ENCODE measurements at regions not wholly inside any gene's neighbourhood (a gene's known extent, or its start where the extent isn't known, plus 50 kb on each side); places are given as distances from the start of the nearest gene placed in this dataset.

DNA sequence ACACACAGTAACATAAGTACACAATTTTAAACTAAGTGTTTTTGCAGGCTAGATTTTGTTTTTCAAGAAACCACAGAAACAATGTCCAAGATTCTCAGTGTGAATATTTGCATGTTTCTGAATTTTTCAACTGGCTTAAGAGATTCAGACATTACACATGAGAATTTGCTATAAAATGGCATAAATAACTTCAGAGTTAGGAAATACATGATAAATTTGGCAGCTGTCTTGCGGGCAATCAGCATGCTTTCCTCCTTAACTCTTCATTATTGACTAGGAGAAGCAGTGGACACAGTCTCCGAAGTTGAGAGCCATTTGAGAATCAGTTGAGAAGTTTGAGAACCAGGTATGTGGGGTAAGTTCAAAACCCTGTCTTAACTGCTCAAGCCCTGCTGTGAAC is 625.6 kb upstream of the SGO1 start:
- DNase-seq: peak; percentile 64

- DNase-seq: no peak
Measured at GRCh38 chr3:20811006-20811405, 625.0 kb upstream of the SGO1 start.

- peak; percentile 66 for DNase-seq
Measured at GRCh38 chr3:20810555-20810954, 624.5 kb upstream of the SGO1 start.

DNA sequence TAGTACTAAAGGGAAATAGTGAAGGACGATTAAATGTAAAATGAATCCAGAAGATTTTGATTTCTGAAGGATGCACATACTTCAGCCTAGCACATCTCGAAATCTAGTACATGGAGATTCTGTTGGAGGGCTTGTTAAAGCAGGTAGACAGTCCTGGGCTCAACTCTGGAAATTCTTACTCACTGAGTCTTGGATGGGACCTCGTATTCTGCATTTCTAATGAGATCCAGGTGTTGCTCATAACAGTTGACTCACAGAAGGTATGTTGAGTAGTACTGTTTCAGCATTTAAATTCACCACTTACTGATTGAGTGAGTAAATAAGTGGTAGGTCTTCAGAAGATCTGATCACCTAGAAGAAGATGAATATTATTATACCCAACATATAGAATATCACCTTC is 623.4 kb upstream of the SGO1 start:
- no peak for DNase-seq

DNA sequence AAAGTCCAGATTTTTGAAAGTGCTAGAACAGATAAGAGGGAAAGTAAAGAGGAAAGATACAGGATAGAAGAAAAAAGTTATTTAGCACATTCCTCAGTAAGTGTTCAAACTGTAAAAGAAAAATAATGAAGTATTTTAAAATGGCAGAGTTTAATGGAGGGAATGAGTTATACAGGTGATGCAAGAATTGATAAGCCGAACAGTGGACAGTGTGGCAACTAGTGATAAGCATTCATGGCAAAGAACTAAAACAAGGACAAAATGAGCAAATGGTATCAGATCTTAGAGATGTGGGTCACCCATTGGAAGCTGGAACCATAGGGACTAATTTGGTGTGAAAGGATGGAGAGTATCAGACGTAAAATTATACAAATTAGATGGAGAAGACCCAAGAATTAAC is 622.9 kb upstream of the SGO1 start:
- no peak for DNase-seq

DNA sequence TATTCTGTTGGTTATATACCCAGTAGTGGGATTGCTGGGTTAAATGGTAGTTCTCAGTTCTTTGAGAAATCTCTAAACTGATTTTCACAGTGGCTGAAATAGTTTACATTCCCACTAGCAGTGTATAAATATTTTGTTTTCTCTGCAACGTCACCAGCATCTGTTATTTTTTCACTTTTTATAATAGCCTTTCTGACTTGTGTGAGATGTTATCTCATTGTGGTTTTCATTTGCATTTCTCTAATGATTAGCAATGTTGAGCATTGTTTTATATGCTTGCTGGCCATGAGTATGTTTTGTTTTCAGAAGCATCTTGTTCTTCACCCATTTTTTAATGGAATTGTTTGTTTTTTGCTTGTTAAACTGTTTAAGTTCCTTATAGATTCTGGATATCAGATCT is 612.7 kb upstream of the SGO1 start:
- no peak for DNase-seq

DNA sequence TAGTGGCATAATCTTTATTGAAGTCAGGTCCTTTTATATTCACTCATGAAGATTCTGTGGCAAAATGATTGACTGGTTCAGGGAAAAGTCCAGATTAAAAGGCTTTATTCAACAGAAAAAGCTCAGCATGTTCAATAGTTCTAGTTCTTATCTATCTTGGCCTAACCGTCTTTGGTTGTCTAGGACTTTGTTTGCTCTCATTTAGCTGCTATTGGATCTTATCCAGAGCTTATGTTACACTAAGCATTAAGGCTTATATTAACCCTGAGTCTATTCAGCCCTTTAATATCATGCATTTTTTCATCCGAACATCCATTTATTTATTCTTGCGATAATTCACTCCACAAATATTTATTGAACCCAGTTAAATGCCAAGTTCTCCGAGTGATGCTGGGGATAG is 601.0 kb upstream of the SGO1 start:
- DNase-seq: no peak

DNA sequence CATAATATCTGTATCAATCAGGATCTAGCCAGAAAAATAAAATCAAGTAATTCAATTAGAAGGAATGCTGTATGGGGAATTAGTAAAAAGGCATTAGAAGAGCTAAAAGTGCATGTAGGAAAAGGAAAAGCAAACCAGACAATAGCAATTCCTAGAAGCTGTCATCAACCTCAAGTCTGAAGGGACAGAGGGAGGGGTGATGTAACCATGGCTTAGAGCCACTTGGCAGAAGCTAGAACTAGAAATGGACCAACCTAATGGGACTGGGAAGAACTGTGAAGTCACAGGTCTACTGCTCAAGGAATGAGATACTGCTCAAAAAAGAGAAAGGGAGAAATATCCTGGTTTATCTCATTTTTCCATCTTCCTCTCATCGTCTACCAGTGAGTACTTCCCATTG is 590.7 kb upstream of the SGO1 start:
- DNase-seq: peak; percentile 42

- DNase-seq: no peak
Measured at GRCh38 chr3:20776286-20776685, 590.3 kb upstream of the SGO1 start.

DNA sequence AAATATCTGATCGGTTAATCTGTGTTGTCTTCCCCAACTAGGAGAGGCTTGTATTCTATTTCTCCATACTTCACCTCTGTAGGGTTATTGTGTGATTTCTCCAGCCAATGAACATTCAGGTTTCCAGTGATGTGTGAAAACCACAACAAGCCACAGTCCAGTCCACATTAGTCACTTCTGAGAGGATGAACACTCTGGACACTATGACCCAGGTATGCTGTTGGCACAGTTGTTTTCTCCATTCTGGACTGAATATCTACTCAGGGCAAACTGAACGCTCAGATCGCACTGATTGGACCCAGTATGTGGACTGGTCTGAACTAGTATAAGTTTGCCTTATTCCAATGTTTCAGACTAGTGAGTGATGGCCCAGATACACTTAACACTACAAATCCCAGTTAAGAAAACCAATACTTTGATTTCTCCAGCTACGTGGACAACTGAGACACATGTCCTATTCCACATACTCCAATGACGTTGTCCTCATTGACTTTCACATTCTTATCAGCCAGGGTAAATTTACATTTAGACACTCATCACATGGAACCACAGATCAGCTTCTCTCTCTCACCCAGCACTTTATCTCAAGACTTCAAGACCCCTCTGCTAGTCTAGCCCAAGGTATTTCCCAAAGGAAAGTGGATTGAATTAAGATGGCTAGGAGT is 587.4 kb upstream of the SGO1 start:
- DNase-seq: no peak

- no peak for DNase-seq
Measured at GRCh38 chr3:20772869-20773268, 586.9 kb upstream of the SGO1 start.

DNA sequence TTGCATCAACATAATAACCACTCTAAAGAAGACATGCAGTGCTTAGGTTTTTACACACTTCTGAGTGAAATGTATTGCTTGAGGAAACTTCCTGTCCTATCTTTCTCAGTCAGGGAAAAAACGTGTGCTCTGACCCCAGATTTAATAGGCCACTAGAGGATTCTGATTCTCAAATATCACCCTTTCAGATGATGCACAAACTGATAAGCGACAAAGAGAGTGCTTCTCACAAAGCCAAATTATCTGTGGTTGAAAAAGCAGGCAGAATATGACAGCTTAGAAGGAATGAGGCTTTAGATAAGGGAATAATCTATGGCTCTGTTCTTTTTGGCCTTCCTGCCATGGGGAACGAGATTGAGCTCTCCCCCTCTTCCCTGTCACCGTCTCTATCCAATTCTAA is 583.4 kb upstream of the SGO1 start:
- no peak for DNase-seq

DNA sequence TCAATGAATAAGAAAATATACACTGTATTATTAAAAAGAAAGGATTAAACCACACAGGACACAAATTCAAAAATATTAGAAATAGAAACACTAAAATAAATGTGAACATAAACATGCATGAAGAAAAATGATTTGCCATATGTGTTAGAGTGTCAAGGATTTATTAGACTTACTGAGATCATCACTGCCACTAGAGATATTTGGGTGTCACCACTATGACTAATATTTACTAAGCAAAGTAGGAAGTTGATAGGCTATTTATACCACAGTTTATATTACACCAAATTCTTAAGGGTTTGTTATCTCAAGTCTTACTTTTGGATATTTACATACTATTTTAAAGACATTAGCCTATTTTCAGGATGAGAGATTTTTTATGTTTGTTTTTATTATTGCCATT is 575.0 kb upstream of the SGO1 start:
- DNase-seq: no peak

DNA sequence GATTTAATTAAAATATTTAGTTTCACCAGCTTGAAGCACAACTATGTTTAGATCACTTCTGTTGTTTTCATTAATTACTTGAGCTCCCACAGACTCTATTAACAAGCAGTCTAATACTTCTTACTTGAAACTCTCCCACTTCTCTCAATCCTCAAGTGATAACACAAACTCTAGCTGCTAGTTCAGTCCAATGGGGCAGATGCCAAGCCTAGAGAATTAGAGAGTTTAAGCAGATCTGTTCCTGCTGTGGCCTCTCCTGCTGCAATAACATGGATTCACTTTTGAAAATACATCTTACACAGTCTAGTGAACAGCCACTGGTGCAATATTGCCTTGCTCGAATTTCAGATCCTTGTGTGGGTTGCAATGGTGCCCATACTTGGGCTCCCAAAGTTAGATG is 566.4 kb upstream of the SGO1 start:
- DNase-seq: no peak

- DNase-seq: no peak
Measured at GRCh38 chr3:20751296-20751695, 565.3 kb upstream of the SGO1 start.

DNA sequence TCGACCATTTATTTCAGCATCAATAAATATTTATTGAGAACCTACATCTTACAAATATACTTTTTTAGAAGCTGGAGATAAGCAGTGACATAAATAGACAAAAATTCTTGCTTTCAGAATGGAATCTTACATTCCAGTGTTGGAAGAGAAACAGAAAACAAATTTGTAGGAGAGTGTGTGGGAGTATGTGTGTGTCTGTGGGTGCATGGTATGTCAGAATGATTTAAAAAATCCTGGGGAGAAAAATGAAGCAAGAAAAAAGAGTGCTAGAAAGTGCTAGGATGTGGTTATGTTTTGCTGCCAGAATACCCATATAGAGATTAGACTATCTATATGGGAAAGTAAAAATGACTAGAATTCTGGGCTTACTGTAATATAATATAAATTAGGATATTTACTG is 561.7 kb upstream of the SGO1 start:
- DNase-seq: no peak

GRCh38 chr3:20743553-20744321 is 557.7 kb upstream of the SGO1 start:
- peak; percentile 22 for DNase-seq

- DNase-seq: peak; percentile 4
Measured at GRCh38 chr3:20742903-20743552, 557.0 kb upstream of the SGO1 start.

DNA sequence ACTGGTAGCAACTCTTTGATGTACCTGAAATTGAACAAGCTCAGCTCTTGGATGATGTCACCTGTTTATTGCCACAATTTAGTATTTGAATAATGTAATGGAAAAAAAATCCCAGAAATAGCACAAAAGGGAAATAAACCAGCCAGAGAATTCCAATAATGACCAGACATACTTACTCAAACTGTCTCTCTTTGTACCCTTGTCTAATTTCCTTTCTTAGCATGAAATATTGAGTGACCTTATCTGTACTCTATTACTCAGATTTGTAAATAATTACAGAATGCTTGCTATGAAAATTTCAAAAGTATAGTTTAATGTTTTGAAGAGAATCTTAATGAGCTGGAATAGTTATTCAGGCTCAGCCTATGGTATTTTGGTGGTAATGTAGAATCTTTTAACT is 555.4 kb upstream of the SGO1 start:
- DNase-seq: no peak

DNA sequence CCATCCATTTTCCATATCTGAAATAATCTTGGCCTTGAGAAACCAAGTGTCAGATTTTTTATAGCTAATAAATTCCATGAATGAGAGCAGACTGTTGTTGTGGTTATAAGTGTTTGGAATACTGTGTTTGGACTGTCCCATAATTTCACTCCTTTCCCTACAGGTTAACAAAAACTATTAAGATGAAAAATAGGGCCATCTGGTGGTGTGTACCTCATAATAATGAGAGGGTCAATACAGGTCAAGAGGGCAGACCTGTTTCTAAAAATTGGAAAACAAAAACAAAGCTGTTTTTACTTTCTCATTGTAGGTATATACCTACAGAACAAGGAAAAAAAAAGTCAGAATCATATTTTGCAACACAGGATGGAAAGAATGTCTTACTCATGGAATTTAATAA is 553.8 kb upstream of the SGO1 start:
- no peak for DNase-seq

GRCh38 chr3:20736287-20736852 is 550.4 kb upstream of the SGO1 start:
- DNase-seq: no peak

DNA sequence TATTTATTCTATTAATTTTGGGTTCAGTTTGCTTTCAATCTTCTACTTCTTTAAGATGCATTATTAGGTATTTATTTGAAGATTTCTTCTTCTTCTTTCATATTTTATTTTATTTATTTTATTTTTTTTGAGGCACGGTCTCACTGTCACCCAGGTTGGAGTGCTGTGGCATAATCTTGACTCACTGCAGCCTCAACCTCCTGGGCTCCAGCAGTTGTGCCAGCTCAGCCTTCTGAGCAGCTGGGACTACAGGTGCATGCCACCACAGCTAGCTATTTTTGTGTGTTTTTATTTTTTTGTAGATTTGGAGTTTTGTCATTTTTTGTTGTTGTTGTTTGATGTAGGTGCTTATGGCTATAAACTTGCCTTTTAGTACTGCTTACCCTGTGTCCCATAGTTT is 543.2 kb upstream of the SGO1 start:
- no peak for DNase-seq

DNA sequence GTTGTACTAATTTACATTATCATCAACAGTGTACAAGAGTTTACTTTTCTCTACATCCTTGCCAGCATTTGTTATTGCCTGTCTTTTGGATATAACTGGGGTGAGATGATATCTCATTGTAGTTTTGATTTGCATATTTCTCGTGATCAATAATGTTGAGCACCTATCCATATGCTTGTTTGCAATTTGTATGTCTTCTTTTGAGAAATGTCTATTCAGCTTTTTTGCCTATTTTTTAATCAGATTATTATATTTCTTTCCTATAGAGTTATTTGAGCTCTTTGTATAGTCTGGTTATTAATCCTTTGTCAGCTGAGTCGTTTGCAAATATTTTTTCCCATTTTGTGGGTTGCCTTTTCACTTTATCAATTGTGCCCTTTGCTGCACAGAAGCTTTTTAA is 540.8 kb upstream of the SGO1 start:
- DNase-seq: no peak

All from skin of body (tissue), 1 donor.